ENCODE measurements at regions not wholly inside any gene's neighbourhood (a gene's known extent, or its start where the extent isn't known, plus 50 kb on each side); places are given as distances from the start of the nearest gene placed in this dataset.

GRCh38 chr6:4588581-4588980 is 187.6 kb upstream of the CDYL start:
- intact Hi-C loops (cut with micrococcal nuclease) = no loop called here
- no peak for TF ChIP-seq CTCF (IDR thresholded peaks at IDR 0.05; ENCODE audit: borderline replicate concordance)

DNA sequence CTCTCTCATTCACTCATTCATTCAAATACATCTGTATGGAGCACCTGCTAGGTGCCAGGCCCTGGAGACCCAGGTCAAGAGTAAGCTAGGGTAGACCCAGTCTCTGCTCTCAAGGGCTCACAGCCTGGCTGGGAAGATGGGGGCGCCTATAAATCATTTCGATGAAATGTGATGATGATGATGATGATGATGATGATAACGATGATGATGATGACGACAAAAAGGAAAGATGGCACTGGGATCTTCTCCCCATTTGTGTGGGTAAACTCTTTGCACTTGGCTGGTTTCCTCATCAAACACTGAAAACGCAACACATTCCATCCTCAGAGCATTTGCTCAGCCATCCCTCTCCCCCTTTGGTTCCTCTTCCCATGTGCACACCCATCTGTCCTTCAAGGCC is 188.0 kb upstream of the CDYL start:
- Histone ChIP-seq H3K9me3 (replicated peaks) (no peaks in the 10 kb centered on the region), H3K36me3 (no peaks in the 10 kb centered on the region), H3K27ac (replicated peaks) (no peak overlapping the region), H3K4me1 (no peaks in the 10 kb centered on the region), H3K27me3 (ENCODE audit: low read depth) (no peaks in the 10 kb centered on the region), H3K4me3 (no peak overlapping the region)
- no peak for TF ChIP-seq CTCF (IDR thresholded peaks at IDR 0.05; ENCODE audit: borderline replicate concordance)
- DNase-seq = no peak
- intact Hi-C loops (cut with micrococcal nuclease) = no loop called here

More at GRCh38 chr6:4588581-4588980, 187.6 kb upstream of the CDYL start:
- no peak for DNase-seq
- Histone ChIP-seq H3K27ac (replicated peaks) (no peak overlapping the region), H3K4me3 (no peak overlapping the region), H3K4me1 (no peaks in the 10 kb centered on the region), H3K36me3 (no peaks in the 10 kb centered on the region), H3K9me3 (replicated peaks) (no peaks in the 10 kb centered on the region), H3K27me3 (ENCODE audit: low read depth) (no peaks in the 10 kb centered on the region)

GRCh38 chr6:4587171-4587570 is 189.0 kb upstream of the CDYL start:
- no peak for TF ChIP-seq CTCF (IDR thresholded peaks at IDR 0.05; ENCODE audit: borderline replicate concordance)
- intact Hi-C loops (cut with micrococcal nuclease) = no loop called here
- H3K36me3 ChIP-seq = no peaks in the 10 kb centered on the region
- H3K27ac ChIP-seq (replicated peaks) = no peak overlapping the region
- H3K27me3 ChIP-seq (ENCODE audit: low read depth) = no peaks in the 10 kb centered on the region
- H3K9me3 ChIP-seq (replicated peaks) = peaks cover under 1% of the 10 kb centered on the region
- DNase-seq = no peak
- H3K4me3 ChIP-seq = no peak overlapping the region
- peaks cover 6% of the 10 kb centered on the region for H3K4me1 ChIP-seq

DNA sequence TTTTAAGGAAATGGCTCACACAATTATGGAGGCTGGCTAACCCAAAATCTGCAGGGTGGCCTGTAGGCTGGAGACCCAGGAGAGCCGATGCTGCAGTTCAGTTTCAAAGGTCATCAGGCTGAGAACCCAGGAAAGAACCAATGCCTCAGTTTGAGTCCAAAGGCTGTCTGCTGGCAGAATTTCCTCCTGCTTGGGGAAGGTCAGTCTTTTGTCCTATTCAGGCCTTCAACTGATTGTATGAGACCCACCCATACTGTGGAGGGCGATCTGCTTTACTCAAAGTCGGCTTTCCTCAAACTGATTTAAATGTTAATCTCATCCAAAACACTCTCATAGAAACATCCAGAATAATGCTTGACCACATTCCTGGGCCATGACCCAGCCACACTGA is 189.7 kb upstream of the CDYL start:
- H3K4me3 ChIP-seq = no peak overlapping the region
- H3K9me3 ChIP-seq (replicated peaks) = peaks cover 8% of the 10 kb centered on the region

GRCh38 chr6:4585682-4586468 is 190.3 kb upstream of the CDYL start:
- peaks cover 14% of the 10 kb centered on the region for H3K9me3 ChIP-seq (replicated peaks)
- DNase-seq = no peak
- H3K27me3 ChIP-seq (ENCODE audit: low read depth) = no peaks in the 10 kb centered on the region
- H3K36me3 ChIP-seq = no peaks in the 10 kb centered on the region
- peaks cover 6% of the 10 kb centered on the region for H3K4me1 ChIP-seq
- no peak for TF ChIP-seq CTCF (IDR thresholded peaks at IDR 0.05; ENCODE audit: borderline replicate concordance)
- no peak overlapping the region for H3K4me3 ChIP-seq
- H3K27ac ChIP-seq (replicated peaks) = no peak overlapping the region
- intact Hi-C loops (cut with micrococcal nuclease) = no loop called here

More for the DNA sequence above, 189.7 kb upstream of the CDYL start:
- intact Hi-C loops (cut with micrococcal nuclease) = no loop called here
- no peak for DNase-seq
- H3K27me3 ChIP-seq (ENCODE audit: low read depth) = no peaks in the 10 kb centered on the region
- no peak overlapping the region for H3K27ac ChIP-seq (replicated peaks)
- no peak for TF ChIP-seq CTCF (IDR thresholded peaks at IDR 0.05; ENCODE audit: borderline replicate concordance)
- H3K36me3 ChIP-seq = no peaks in the 10 kb centered on the region
- peaks cover 6% of the 10 kb centered on the region for H3K4me1 ChIP-seq
